HG03565 (cell line): ENCODE measurements at regions not wholly inside any gene's neighbourhood (a gene's known extent, or its start where the extent isn't known, plus 50 kb on each side); places are given as distances from the start of the nearest gene placed in this dataset.

Experiments
- ATAC-seq: cut with Tn5 transposase; IDR thresholded peaks from one replicate; pipeline ENCODE4 v1.9.1; 2021; ENCODE audit warnings: mild to moderate bottlenecking, moderate library complexity; ENCODE audit not compliant: unreplicated experiment

DNA sequence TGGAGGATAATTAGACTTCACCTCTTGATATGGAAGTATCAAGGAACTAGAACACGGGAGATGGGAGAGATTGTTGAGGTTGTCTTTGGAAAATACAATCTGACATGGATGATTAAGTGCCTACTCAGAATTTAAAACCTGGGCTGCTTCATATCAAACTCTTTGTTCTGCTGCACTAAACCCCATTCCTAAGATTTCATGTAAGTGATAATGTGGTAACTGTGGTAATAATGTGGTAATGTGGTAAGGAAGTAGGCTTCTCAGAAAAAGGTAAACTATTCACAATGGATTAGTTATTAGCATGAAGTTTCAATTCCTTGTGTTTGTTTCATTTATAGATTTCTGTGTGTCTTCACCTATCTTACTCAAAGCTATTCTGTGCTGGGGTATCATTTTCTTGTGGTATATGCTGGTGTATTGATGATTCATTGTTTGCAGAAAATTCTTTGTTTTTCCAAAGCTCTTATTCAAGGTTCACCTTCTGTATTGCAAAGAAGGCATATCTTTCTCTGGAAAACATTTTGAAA, 129.9 kb upstream of the TAC1 start:
- no peak for ATAC-seq

- ATAC-seq: no peak
Observed at GRCh38 chr7:97620495-97620894, 111.4 kb upstream of the TAC1 start.

GRCh38 chr7:97623333-97623732, 108.6 kb upstream of the TAC1 start:
- ATAC-seq: peak; percentile 97

GRCh38 chr7:97630116-97630515, 101.8 kb upstream of the TAC1 start:
- ATAC-seq: no peak

- no peak for ATAC-seq
Observed at GRCh38 chr7:97635622-97636021, 96.3 kb upstream of the TAC1 start.

GRCh38 chr7:97639036-97639435, 92.8 kb upstream of the TAC1 start:
- no peak for ATAC-seq

- ATAC-seq: no peak
Observed at GRCh38 chr7:97659363-97660045, 72.4 kb upstream of the TAC1 start.

GRCh38 chr7:97667359-97667758, 64.5 kb upstream of the TAC1 start:
- no peak for ATAC-seq

GRCh38 chr7:97671571-97671970, 60.3 kb upstream of the TAC1 start:
- ATAC-seq: no peak

DNA sequence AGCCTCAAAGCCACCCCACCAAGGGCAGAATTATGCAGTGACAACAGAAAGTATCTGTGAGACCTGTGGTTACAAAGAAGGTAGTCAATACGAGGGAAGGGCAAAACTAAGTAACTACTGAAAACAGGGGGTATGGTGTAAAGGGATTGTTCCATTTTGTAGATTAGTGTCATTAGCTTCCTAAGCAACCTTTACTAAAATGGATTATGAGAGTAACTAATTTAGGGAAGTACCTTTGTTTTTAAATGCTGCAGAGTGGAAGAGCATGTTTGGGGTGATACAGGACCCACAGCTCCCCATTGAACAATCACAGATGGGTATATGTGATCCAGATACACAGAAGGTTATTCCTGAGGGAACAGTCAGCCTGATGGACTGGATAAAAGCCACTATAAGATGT, 51.3 kb upstream of the TAC1 start:
- no peak for ATAC-seq
